Endothelial cell (in vitro differentiated cells): ENCODE measurements at regions not wholly inside any gene's neighbourhood (a gene's known extent, or its start where the extent isn't known, plus 50 kb on each side); places are given as distances from the start of the nearest gene placed in this dataset.
"Not testable (repeated sequence)": the region's sequence is repeated elsewhere in the genome, so short reads cannot be mapped to it uniquely, and the experiment has no call there.

ENCODE experiments used
- DNase-seq: peaks from one replicate; pipeline ENCODE4 v3.0.0; 2021; ENCODE audit warnings: low spot score
- H3K27ac Mint-ChIP-seq: one replicate; pipeline ENCODE4 v1.8.0; 2021; ENCODE audit warnings: mixed read lengths, inconsistent platforms; ENCODE audit not compliant: unreplicated experiment
- H3K27me3 Mint-ChIP-seq: one replicate; pipeline ENCODE4 v1.8.0; 2021; ENCODE audit warnings: mild to moderate bottlenecking, moderate library complexity, mixed read lengths, inconsistent platforms; ENCODE audit not compliant: unreplicated experiment
- H3K36me3 Mint-ChIP-seq: one replicate; pipeline ENCODE4 v1.8.0; 2021; ENCODE audit warnings: mild to moderate bottlenecking, low read depth, mixed read lengths, inconsistent platforms; ENCODE audit not compliant: unreplicated experiment
- H3K4me1 Mint-ChIP-seq: one replicate; pipeline ENCODE4 v1.8.0; 2021; ENCODE audit warnings: mild to moderate bottlenecking, mixed read lengths, inconsistent platforms; ENCODE audit not compliant: unreplicated experiment
- H3K4me3 Mint-ChIP-seq: one replicate; pipeline ENCODE4 v1.8.0; 2021; ENCODE audit warnings: mild to moderate bottlenecking, mixed read lengths, inconsistent platforms; ENCODE audit not compliant: unreplicated experiment
- H3K9me3 Mint-ChIP-seq: one replicate; pipeline ENCODE4 v1.8.0; 2021; ENCODE audit warnings: mixed read lengths, inconsistent platforms; ENCODE audit not compliant: unreplicated experiment
- TF ChIP-seq, protein P1 (sequence below): fragments of 200-600 bp; sonication (generic); IDR thresholded peaks from one replicate; pipeline ENCODE4 v1.5.0; 2021; ENCODE audit warnings: antibody characterized with exemption; ENCODE audit not compliant: unreplicated experiment

DNA sequence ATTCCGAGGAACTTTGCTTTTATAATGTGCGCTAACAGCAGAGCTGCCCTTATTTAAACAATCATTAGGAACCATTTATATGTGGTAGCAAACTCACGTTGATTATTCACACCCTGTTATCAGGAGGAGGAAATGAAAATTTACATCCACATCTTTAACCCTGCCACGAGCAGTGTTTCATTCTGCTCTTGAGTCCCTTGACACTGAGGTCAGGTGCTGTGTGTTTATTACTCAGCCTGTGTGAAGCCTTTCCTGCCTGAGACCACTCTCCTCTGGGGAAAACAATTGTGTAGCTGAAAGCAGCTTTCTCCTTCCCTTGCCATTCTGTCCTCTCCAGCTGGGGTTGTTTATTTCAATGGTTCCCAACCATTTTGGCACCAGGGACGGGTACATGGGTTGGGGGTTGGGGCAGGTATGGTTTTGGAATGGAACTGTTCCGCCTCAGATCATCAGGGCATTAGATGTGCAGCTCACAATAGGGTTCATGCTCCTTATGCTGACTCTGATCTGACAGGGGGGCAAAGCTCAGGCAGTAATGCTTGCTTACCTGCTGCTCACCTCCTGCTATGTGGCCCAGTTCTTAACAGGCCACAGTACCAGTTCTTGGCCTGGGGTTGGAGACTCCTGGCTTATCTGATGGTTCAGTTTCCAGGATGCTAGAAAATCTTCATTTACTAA is 651.1 kb downstream of the TDRD15 start:
- H3K36me3 Mint-ChIP-seq, result no peaks in the 10 kb centered on the region
- H3K9me3 Mint-ChIP-seq, result no peaks in the 10 kb centered on the region
- peaks cover 11% of the 10 kb centered on the region for H3K4me1 Mint-ChIP-seq
- TF ChIP-seq, protein P1, sequence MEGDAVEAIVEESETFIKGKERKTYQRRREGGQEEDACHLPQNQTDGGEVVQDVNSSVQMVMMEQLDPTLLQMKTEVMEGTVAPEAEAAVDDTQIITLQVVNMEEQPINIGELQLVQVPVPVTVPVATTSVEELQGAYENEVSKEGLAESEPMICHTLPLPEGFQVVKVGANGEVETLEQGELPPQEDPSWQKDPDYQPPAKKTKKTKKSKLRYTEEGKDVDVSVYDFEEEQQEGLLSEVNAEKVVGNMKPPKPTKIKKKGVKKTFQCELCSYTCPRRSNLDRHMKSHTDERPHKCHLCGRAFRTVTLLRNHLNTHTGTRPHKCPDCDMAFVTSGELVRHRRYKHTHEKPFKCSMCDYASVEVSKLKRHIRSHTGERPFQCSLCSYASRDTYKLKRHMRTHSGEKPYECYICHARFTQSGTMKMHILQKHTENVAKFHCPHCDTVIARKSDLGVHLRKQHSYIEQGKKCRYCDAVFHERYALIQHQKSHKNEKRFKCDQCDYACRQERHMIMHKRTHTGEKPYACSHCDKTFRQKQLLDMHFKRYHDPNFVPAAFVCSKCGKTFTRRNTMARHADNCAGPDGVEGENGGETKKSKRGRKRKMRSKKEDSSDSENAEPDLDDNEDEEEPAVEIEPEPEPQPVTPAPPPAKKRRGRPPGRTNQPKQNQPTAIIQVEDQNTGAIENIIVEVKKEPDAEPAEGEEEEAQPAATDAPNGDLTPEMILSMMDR, result no peak
- no peak for DNase-seq
- H3K27me3 Mint-ChIP-seq, result no peaks in the 10 kb centered on the region
- H3K27ac Mint-ChIP-seq, result no peak overlapping the region
- no peak overlapping the region for H3K4me3 Mint-ChIP-seq

DNA sequence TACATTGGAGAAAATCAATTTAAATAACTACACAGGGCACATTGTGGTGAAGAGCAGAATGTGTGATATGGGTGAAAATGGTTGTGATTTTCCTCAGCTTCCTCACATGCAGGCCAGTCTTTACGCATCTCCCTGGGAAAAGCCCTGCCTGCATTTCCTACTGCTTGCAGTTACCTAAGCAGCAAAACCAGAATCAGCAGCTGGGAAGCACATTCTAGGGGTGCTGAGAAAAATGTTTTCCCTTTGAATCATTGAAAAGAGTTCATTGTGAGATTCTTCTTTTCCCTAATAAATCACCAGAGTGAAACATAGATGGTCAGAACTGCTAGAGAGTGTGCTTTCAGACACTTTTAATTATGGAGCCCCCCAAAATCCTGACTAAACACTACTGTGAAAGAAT is 656.0 kb downstream of the TDRD15 start:
- Mint-ChIP-seq H3K27ac (no peak overlapping the region), H3K4me1 (peaks cover 4% of the 10 kb centered on the region), H3K36me3 (no peaks in the 10 kb centered on the region), H3K27me3 (no peaks in the 10 kb centered on the region), H3K4me3 (no peak overlapping the region), H3K9me3 (no peaks in the 10 kb centered on the region)
- DNase-seq, result no peak
- TF ChIP-seq, protein P1, result no peak

DNA sequence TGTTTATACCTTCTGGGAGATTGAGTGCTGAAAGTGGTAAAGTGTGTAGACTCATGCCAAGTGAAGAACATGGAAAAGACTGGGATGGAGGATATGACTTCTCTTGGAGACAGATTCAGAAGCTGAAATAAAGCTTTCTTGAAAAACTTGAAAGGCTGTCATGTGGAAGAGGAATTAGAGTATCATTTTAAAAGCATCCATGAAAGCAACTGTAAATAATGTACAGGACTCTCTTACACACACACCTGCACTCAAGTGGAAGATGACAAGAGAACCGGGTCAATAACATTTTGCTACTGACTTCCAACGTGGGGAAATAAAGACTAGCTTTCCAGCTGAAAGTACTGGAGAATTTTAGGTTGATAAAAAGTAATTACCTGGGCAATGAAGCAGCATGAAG is 658.2 kb downstream of the TDRD15 start:
- Mint-ChIP-seq H3K9me3 (no peaks in the 10 kb centered on the region), H3K4me3 (no peak overlapping the region), H3K27ac (no peak overlapping the region), H3K4me1 (no peaks in the 10 kb centered on the region), H3K36me3 (no peaks in the 10 kb centered on the region), H3K27me3 (no peaks in the 10 kb centered on the region)
- DNase-seq, result no peak
- TF ChIP-seq, protein P1, result no peak

DNA sequence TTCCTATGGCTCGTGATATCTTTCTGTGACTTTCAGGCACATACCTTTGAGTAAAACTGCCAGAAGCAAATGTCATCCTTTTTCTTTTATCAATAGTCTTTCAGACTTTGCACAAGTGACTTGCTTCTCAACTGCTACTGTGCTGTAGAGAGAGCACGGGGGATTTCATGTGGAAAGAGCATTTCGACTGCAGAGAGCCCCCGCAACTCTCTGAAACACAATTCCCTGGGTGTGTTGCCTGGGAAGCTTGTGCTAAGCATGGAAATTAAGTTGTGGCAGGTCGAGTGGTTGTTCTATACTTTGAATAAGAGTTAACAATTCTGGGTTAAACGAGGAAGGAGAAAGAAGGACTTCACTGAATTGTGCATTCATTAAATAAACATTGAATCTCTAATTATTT is 659.1 kb downstream of the TDRD15 start:
- Mint-ChIP-seq H3K27me3 (no peaks in the 10 kb centered on the region), H3K4me3 (no peak overlapping the region), H3K9me3 (no peaks in the 10 kb centered on the region), H3K36me3 (no peaks in the 10 kb centered on the region), H3K4me1 (no peaks in the 10 kb centered on the region), H3K27ac (no peak overlapping the region)
- DNase-seq, result no peak
- TF ChIP-seq, protein P1, result no peak

DNA sequence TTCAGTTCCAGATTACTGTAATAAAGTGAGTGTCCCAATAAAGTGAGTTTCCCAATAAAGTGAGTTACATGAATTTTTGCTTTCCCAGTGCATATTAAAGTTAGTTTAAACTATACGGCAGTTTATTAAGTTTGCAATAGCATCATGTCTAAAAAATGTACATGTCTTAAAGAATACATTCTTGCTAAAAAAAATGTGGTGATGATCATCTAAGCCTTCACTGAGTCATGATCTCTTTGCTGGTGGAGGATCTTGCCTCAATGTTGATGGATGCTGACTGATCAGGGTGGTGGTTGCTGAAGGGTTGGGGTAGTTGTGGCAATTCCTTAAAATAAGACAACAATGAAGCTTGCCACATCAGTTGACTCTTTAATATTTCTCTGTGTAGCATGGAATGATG is 664.2 kb downstream of the TDRD15 start:
- H3K4me1 Mint-ChIP-seq, result no peaks in the 10 kb centered on the region

DNA sequence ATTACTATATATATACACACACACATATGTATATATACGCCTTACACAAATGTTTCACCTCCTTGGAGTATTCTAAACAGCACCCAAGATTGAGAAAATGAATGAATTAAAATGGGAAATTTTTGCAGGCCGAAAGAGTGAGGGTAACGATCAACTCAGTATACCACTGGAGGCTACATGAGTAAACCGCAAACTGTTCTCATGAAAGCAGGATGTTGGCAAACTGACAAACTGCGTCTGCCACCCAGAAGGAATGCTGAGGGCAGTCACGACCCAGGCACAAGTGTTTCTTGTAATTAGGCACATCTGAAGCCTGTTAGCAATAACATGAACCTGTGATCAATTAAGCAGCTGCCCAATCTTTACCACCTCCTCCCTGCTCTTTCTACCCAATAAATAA is 666.5 kb downstream of the TDRD15 start:
- not testable (repeated sequence) for H3K36me3 Mint-ChIP-seq, DNase-seq, H3K4me3 Mint-ChIP-seq, H3K4me1 Mint-ChIP-seq, H3K27me3 Mint-ChIP-seq, H3K9me3 Mint-ChIP-seq, H3K27ac Mint-ChIP-seq

More for the DNA sequence above, 664.2 kb downstream of the TDRD15 start:
- Mint-ChIP-seq H3K36me3 (no peaks in the 10 kb centered on the region), H3K9me3 (no peaks in the 10 kb centered on the region), H3K27me3 (no peaks in the 10 kb centered on the region), H3K27ac (no peak overlapping the region), H3K4me3 (no peak overlapping the region)
- TF ChIP-seq, protein P1, result no peak
- no peak for DNase-seq
